ENCODE measurements at regions not wholly inside any gene's neighbourhood (a gene's known extent, or its start where the extent isn't known, plus 50 kb on each side); places are given as distances from the start of the nearest gene placed in this dataset.

GRCh38 chr9:96050861-96051155, 175.3 kb downstream of the ERCC6L2 start:
- peaks cover 7% of the 10 kb centered on the region for H3K27me3 ChIP-seq (ENCODE audit: control insufficient read depth, insufficient read depth, low read length)
- no peaks in the 10 kb centered on the region for H3K36me3 ChIP-seq (ENCODE audit: control insufficient read depth, insufficient read depth, low read length)

GRCh38 chr9:96050048-96050860, 174.8 kb downstream of the ERCC6L2 start:
- H3K9ac ChIP-seq (ENCODE audit: low read depth, low read length) = no peak overlapping the region
- H3K36me3 ChIP-seq (ENCODE audit: control insufficient read depth, insufficient read depth, low read length) = no peaks in the 10 kb centered on the region
- peaks cover 10% of the 10 kb centered on the region for H3K27me3 ChIP-seq (ENCODE audit: control insufficient read depth, insufficient read depth, low read length)
- no peak overlapping the region for H3K4me3 ChIP-seq (ENCODE audit: low read depth, low read length)
- no peaks in the 10 kb centered on the region for H3K9me3 ChIP-seq (ENCODE audit: control insufficient read depth, insufficient read depth, low read length)
- H3K4me1 ChIP-seq (ENCODE audit: control insufficient read depth, insufficient read depth, low read length) = peaks cover 5% of the 10 kb centered on the region

More at GRCh38 chr9:96050861-96051155, 175.3 kb downstream of the ERCC6L2 start:
- peaks cover 5% of the 10 kb centered on the region for H3K4me1 ChIP-seq (ENCODE audit: control insufficient read depth, insufficient read depth, low read length)
- no peak overlapping the region for H3K4me3 ChIP-seq (ENCODE audit: low read depth, low read length)
- no peak overlapping the region for H3K9ac ChIP-seq (ENCODE audit: low read depth, low read length)
- H3K9me3 ChIP-seq (ENCODE audit: control insufficient read depth, insufficient read depth, low read length) = no peaks in the 10 kb centered on the region

GRCh38 chr9:96048956-96049831, 173.7 kb downstream of the ERCC6L2 start:
- Histone ChIP-seq H3K9me3 (ENCODE audit: control insufficient read depth, insufficient read depth, low read length) (no peaks in the 10 kb centered on the region), H3K27me3 (ENCODE audit: control insufficient read depth, insufficient read depth, low read length) (peaks cover 13% of the 10 kb centered on the region), H3K36me3 (ENCODE audit: control insufficient read depth, insufficient read depth, low read length) (no peaks in the 10 kb centered on the region), H3K9ac (ENCODE audit: low read depth, low read length) (no peak overlapping the region), H3K4me1 (ENCODE audit: control insufficient read depth, insufficient read depth, low read length) (peaks cover 5% of the 10 kb centered on the region), H3K4me3 (ENCODE audit: low read depth, low read length) (no peak overlapping the region)

- Histone ChIP-seq H3K4me3 (ENCODE audit: low read depth, low read length) (no peak overlapping the region), H3K36me3 (ENCODE audit: control insufficient read depth, insufficient read depth, low read length) (no peaks in the 10 kb centered on the region), H3K9ac (ENCODE audit: low read depth, low read length) (no peak overlapping the region), H3K4me1 (ENCODE audit: control insufficient read depth, insufficient read depth, low read length) (peaks cover 5% of the 10 kb centered on the region), H3K27me3 (ENCODE audit: control insufficient read depth, insufficient read depth, low read length) (peaks cover 13% of the 10 kb centered on the region), H3K9me3 (ENCODE audit: control insufficient read depth, insufficient read depth, low read length) (no peaks in the 10 kb centered on the region)
Observed at GRCh38 chr9:96048104-96048955, 172.8 kb downstream of the ERCC6L2 start.

- H3K9me3 ChIP-seq (ENCODE audit: control insufficient read depth, insufficient read depth, low read length) = no peaks in the 10 kb centered on the region
- peaks cover 5% of the 10 kb centered on the region for H3K4me1 ChIP-seq (ENCODE audit: control insufficient read depth, insufficient read depth, low read length)
- no peak overlapping the region for H3K4me3 ChIP-seq (ENCODE audit: low read depth, low read length)
- no peak overlapping the region for H3K9ac ChIP-seq (ENCODE audit: low read depth, low read length)
- peaks cover 14% of the 10 kb centered on the region for H3K27me3 ChIP-seq (ENCODE audit: control insufficient read depth, insufficient read depth, low read length)
- no peaks in the 10 kb centered on the region for H3K36me3 ChIP-seq (ENCODE audit: control insufficient read depth, insufficient read depth, low read length)
Observed at GRCh38 chr9:96047741-96048103, 172.2 kb downstream of the ERCC6L2 start.

- Histone ChIP-seq H3K4me1 (ENCODE audit: control insufficient read depth, insufficient read depth, low read length) (peaks cover 5% of the 10 kb centered on the region), H3K36me3 (ENCODE audit: control insufficient read depth, insufficient read depth, low read length) (no peaks in the 10 kb centered on the region), H3K9ac (ENCODE audit: low read depth, low read length) (no peak overlapping the region), H3K27me3 (ENCODE audit: control insufficient read depth, insufficient read depth, low read length) (peaks cover 19% of the 10 kb centered on the region), H3K9me3 (ENCODE audit: control insufficient read depth, insufficient read depth, low read length) (no peaks in the 10 kb centered on the region), H3K4me3 (ENCODE audit: low read depth, low read length) (no peak overlapping the region)
Observed at GRCh38 chr9:96047116-96047639, 171.7 kb downstream of the ERCC6L2 start.

- Histone ChIP-seq H3K27me3 (ENCODE audit: control insufficient read depth, insufficient read depth, low read length) (peaks cover 31% of the 10 kb centered on the region), H3K9ac (ENCODE audit: low read depth, low read length) (no peak overlapping the region), H3K36me3 (ENCODE audit: control insufficient read depth, insufficient read depth, low read length) (no peaks in the 10 kb centered on the region), H3K4me3 (ENCODE audit: low read depth, low read length) (no peak overlapping the region), H3K4me1 (ENCODE audit: control insufficient read depth, insufficient read depth, low read length) (peaks cover 9% of the 10 kb centered on the region), H3K9me3 (ENCODE audit: control insufficient read depth, insufficient read depth, low read length) (no peaks in the 10 kb centered on the region)
Observed at GRCh38 chr9:96045811-96046210, 170.3 kb downstream of the ERCC6L2 start.

- H3K9me3 ChIP-seq (ENCODE audit: control insufficient read depth, insufficient read depth, low read length) = no peaks in the 10 kb centered on the region
- H3K4me3 ChIP-seq (ENCODE audit: low read depth, low read length) = no peak overlapping the region
- H3K9ac ChIP-seq (ENCODE audit: low read depth, low read length) = no peak overlapping the region
- no peaks in the 10 kb centered on the region for H3K36me3 ChIP-seq (ENCODE audit: control insufficient read depth, insufficient read depth, low read length)
- peaks cover 10% of the 10 kb centered on the region for H3K4me1 ChIP-seq (ENCODE audit: control insufficient read depth, insufficient read depth, low read length)
- peaks cover 41% of the 10 kb centered on the region for H3K27me3 ChIP-seq (ENCODE audit: control insufficient read depth, insufficient read depth, low read length)
Observed at GRCh38 chr9:96044401-96044800, 168.9 kb downstream of the ERCC6L2 start.

- peaks cover 57% of the 10 kb centered on the region for H3K27me3 ChIP-seq (ENCODE audit: control insufficient read depth, insufficient read depth, low read length)
- no peaks in the 10 kb centered on the region for H3K9me3 ChIP-seq (ENCODE audit: control insufficient read depth, insufficient read depth, low read length)
- no peak overlapping the region for H3K9ac ChIP-seq (ENCODE audit: low read depth, low read length)
- H3K4me1 ChIP-seq (ENCODE audit: control insufficient read depth, insufficient read depth, low read length) = peaks cover 5% of the 10 kb centered on the region
- no peak overlapping the region for H3K4me3 ChIP-seq (ENCODE audit: low read depth, low read length)
- no peaks in the 10 kb centered on the region for H3K36me3 ChIP-seq (ENCODE audit: control insufficient read depth, insufficient read depth, low read length)
Observed at GRCh38 chr9:96040591-96041461, 165.3 kb downstream of the ERCC6L2 start.

GRCh38 chr9:96038914-96039313, 163.4 kb downstream of the ERCC6L2 start:
- H3K9me3 ChIP-seq (ENCODE audit: control insufficient read depth, insufficient read depth, low read length) = no peaks in the 10 kb centered on the region
- peaks cover 50% of the 10 kb centered on the region for H3K27me3 ChIP-seq (ENCODE audit: control insufficient read depth, insufficient read depth, low read length)

More at GRCh38 chr9:96038914-96039313, 163.4 kb downstream of the ERCC6L2 start:
- no peak overlapping the region for H3K4me3 ChIP-seq (ENCODE audit: low read depth, low read length)
- no peak overlapping the region for H3K9ac ChIP-seq (ENCODE audit: low read depth, low read length)
- peaks cover 5% of the 10 kb centered on the region for H3K4me1 ChIP-seq (ENCODE audit: control insufficient read depth, insufficient read depth, low read length)
- H3K36me3 ChIP-seq (ENCODE audit: control insufficient read depth, insufficient read depth, low read length) = no peaks in the 10 kb centered on the region

Measured in iPS-15b (cell line).